ENCODE measurements at regions not wholly inside any gene's neighbourhood (a gene's known extent, or its start where the extent isn't known, plus 50 kb on each side); places are given as distances from the start of the nearest gene placed in this dataset.

- Histone ChIP-seq H3K4me3 (no peak overlapping the region), H3K27ac (no peak overlapping the region)
- no peak for DNase-seq (ENCODE audit: low spot score)
- TF ChIP-seq CTCF (IDR thresholded peaks at IDR 0.05) = no peak
Observed at GRCh38 chr5:128681764-128682592, 143.9 kb upstream of the FBN2 start.

GRCh38 chr5:128682669-128683068 lies 144.6 kb upstream of the FBN2 start:
- no peak overlapping the region for H3K4me3 ChIP-seq
- no peak for TF ChIP-seq CTCF (IDR thresholded peaks at IDR 0.05)
- H3K27ac ChIP-seq = no peak overlapping the region
- DNase-seq (ENCODE audit: low spot score) = no peak

- Histone ChIP-seq H3K27ac (no peak overlapping the region), H3K4me3 (no peak overlapping the region)
- DNase-seq (ENCODE audit: low spot score) = no peak
- no peak for TF ChIP-seq CTCF (IDR thresholded peaks at IDR 0.05)
Observed at GRCh38 chr5:128684961-128685360, 146.9 kb upstream of the FBN2 start.

- no peak for TF ChIP-seq CTCF (IDR thresholded peaks at IDR 0.05)
- no peak for DNase-seq (ENCODE audit: low spot score)
Observed at GRCh38 chr5:128687930-128688329, 149.9 kb upstream of the FBN2 start.

GRCh38 chr5:128693764-128694163 lies 155.7 kb upstream of the FBN2 start:
- DNase-seq (ENCODE audit: low spot score) = no peak
- Histone ChIP-seq H3K4me3 (no peak overlapping the region), H3K27ac (no peak overlapping the region)
- no peak for TF ChIP-seq CTCF (IDR thresholded peaks at IDR 0.05)

More at GRCh38 chr5:128687930-128688329, 149.9 kb upstream of the FBN2 start:
- Histone ChIP-seq H3K4me3 (no peak overlapping the region), H3K27ac (no peak overlapping the region)

- no peak for DNase-seq (ENCODE audit: low spot score)
- H3K27ac ChIP-seq = no peak overlapping the region
- no peak for TF ChIP-seq CTCF (IDR thresholded peaks at IDR 0.05)
- H3K4me3 ChIP-seq = no peak overlapping the region
Observed at GRCh38 chr5:128695791-128696530, 157.9 kb upstream of the FBN2 start.
